Keratinocyte (primary cell): ENCODE measurements at regions not wholly inside any gene's neighbourhood (a gene's known extent, or its start where the extent isn't known, plus 50 kb on each side); places are given as distances from the start of the nearest gene placed in this dataset.

Source experiments
- DNase-seq: peaks from one replicate; pipeline ENCODE4 v3.0.0-alpha.2; 2011; ENCODE audit warnings: low read depth, missing footprints, low spot score
- FAIRE-seq: peaks from 2 replicates; lab custom pipeline; 2011; peaks lifted over from hg19 to GRCh38; lab: Jason Lieb, UNC
- H2AFZ ChIP-seq: 2 replicates; pipeline ENCODE4 v1.6.0; 2012; ENCODE audit warnings: low read length, control low read depth, inconsistent platforms; ENCODE audit not compliant: control insufficient read depth
- H3K27ac ChIP-seq: 2 replicates; pipeline ENCODE4 v1.5.1; 2011; ENCODE audit warnings: low read length; ENCODE audit not compliant: control insufficient read depth, insufficient read depth
- H3K27me3 ChIP-seq: 3 replicates; pipeline ENCODE4 v1.6.0; 2011; ENCODE audit warnings: low read length; ENCODE audit not compliant: control insufficient read depth, insufficient read depth; ENCODE audit errors: extremely low read depth
- H3K36me3 ChIP-seq, 2 experiments: 2 replicates in 1 of 2; 3 replicates in 1 of 2; pipeline ENCODE4 v1.5.1; 2011; ENCODE audit warnings: low read length in 2 of 2, mild to moderate bottlenecking in 1 of 2; ENCODE audit not compliant: control insufficient read depth in 2 of 2, insufficient read depth in 2 of 2; ENCODE audit errors: extremely low read depth in 1 of 2
- H3K4me1 ChIP-seq: 3 replicates; pipeline ENCODE4 v1.5.1; 2011; ENCODE audit warnings: low read length; ENCODE audit not compliant: control insufficient read depth, insufficient read depth; ENCODE audit errors: extremely low read depth
- H3K4me2 ChIP-seq: 3 replicates; pipeline ENCODE4 v1.6.0; 2011; ENCODE audit warnings: low read depth, low read length; ENCODE audit not compliant: control insufficient read depth, insufficient read depth; ENCODE audit errors: extremely low read depth
- H3K4me3 ChIP-seq, 3 experiments: fragments of 200-600 bp in 1 of 3; sonication (generic) in 1 of 3; 2 replicates in 2 of 3; 3 replicates in 1 of 3; pipeline ENCODE4 v1.5.1; 2011 to 2016; ENCODE audit warnings: low read length in 3 of 3, mild to moderate bottlenecking in 3 of 3, control low read depth in 2 of 3, inconsistent platforms in 1 of 3, low read depth in 1 of 3, mixed read lengths in 1 of 3, mixed run types in 1 of 3, moderate library complexity in 1 of 3; ENCODE audit not compliant: control insufficient read depth in 2 of 3, insufficient read depth in 2 of 3; ENCODE audit errors: extremely low read depth in 1 of 3
- H3K79me2 ChIP-seq: 2 replicates; pipeline ENCODE4 v1.6.0; 2012; ENCODE audit warnings: low read length; ENCODE audit not compliant: control insufficient read depth, insufficient read depth
- H3K9ac ChIP-seq: 3 replicates; pipeline ENCODE4 v1.6.0; 2011; ENCODE audit warnings: low read length; ENCODE audit not compliant: control insufficient read depth, insufficient read depth; ENCODE audit errors: extremely low read depth
- H3K9me1 ChIP-seq: 3 replicates; pipeline ENCODE4 v1.6.0; 2011; ENCODE audit warnings: low read length; ENCODE audit not compliant: control insufficient read depth, insufficient read depth; ENCODE audit errors: extremely low read depth
- H3K9me3 ChIP-seq: 2 replicates; pipeline ENCODE4 v1.5.1; 2012; ENCODE audit warnings: low read depth, low read length; ENCODE audit not compliant: control insufficient read depth
- H4K20me1 ChIP-seq: 3 replicates; pipeline ENCODE4 v1.6.0; 2011; ENCODE audit warnings: low read length; ENCODE audit not compliant: control insufficient read depth, insufficient read depth; ENCODE audit errors: extremely low read depth
- EZH2 ChIP-seq: IDR thresholded peaks from one replicate; pipeline ENCODE4 v1.6.1; 2012; ENCODE audit warnings: inconsistent platforms, mild to moderate bottlenecking, low read length, moderate library complexity
- dilution Hi-C: fragments of 300-500 bp; cut with MboI; formaldehyde crosslinking; loops from one replicate; pipeline ENCODE4 v1.7.0; 2020; ENCODE audit warnings: low sequenced_read_pairs; ENCODE audit not compliant: extremely low pct_ligation_motif_present
- TF ChIP-seq, protein P1 (sequence below), 3 experiments: IDR thresholded peaks in 1 of 3; conservative IDR thresholded peaks in 1 of 3; optimal IDR thresholded peaks in 1 of 3; 2 replicates in 2 of 3; 3 replicates in 1 of 3; pipeline versions ENCODE3 to v1.5.1; 2011; ENCODE audit warnings: low read length in 3 of 3, mild to moderate bottlenecking in 3 of 3, moderate library complexity in 2 of 3, control low read depth in 1 of 3, inconsistent platforms in 1 of 3; ENCODE audit not compliant: insufficient read depth in 2 of 3; ENCODE audit errors: extremely low read depth in 1 of 3

GRCh38 chr14:66119606-66120231 lies 366.5 kb upstream of the CCDC196 start:
- TF ChIP-seq EZH2, result no peak
- TF ChIP-seq, protein P1, sequence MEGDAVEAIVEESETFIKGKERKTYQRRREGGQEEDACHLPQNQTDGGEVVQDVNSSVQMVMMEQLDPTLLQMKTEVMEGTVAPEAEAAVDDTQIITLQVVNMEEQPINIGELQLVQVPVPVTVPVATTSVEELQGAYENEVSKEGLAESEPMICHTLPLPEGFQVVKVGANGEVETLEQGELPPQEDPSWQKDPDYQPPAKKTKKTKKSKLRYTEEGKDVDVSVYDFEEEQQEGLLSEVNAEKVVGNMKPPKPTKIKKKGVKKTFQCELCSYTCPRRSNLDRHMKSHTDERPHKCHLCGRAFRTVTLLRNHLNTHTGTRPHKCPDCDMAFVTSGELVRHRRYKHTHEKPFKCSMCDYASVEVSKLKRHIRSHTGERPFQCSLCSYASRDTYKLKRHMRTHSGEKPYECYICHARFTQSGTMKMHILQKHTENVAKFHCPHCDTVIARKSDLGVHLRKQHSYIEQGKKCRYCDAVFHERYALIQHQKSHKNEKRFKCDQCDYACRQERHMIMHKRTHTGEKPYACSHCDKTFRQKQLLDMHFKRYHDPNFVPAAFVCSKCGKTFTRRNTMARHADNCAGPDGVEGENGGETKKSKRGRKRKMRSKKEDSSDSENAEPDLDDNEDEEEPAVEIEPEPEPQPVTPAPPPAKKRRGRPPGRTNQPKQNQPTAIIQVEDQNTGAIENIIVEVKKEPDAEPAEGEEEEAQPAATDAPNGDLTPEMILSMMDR (optimal IDR thresholded peaks at IDR 0.05 in 1 of 3, IDR thresholded peaks at IDR 0.05 in 1 of 3, conservative IDR thresholded peaks at IDR 0.05 in 1 of 3; ENCODE audit: extremely low read depth in 1 of 3, insufficient read depth in 2 of 3, low read length in 3 of 3), result no peak
- no peak overlapping the region for H3K4me3 ChIP-seq
- no peak overlapping the region for H2AFZ ChIP-seq
- H3K9me1 ChIP-seq, result no peaks in the 10 kb centered on the region
- no peaks in the 10 kb centered on the region for H3K79me2 ChIP-seq
- dilution Hi-C loops, result no loop called here
- H4K20me1 ChIP-seq, result no peaks in the 10 kb centered on the region
- H3K4me1 ChIP-seq, result peaks cover 13% of the 10 kb centered on the region
- no peaks in the 10 kb centered on the region for H3K27me3 ChIP-seq
- no peaks in the 10 kb centered on the region for H3K9me3 ChIP-seq
- FAIRE-seq, result no peak
- no peak overlapping the region for H3K9ac ChIP-seq
- DNase-seq, result no peak
- no peak overlapping the region for H3K27ac ChIP-seq
- no peaks in the 10 kb centered on the region for H3K36me3 ChIP-seq
- no peak overlapping the region for H3K4me2 ChIP-seq

DNA sequence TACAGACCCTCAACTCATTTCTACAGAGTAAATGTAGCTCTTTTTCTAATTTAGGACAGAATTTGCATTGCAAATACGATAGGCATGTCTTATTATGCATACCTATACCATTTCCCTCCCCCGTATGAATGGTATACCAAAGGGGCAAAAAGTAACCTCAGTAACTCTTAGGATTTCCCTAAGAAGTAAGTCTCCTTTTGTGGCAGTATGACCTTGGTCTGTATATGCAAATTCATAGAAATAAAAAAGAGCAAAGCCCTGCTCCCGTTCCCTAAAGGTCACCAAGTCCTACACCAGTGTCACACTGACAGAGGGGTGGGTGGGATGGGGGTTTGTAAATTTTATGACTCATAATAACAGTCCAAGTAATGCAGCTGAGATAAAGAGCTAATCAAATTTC lies 365.8 kb upstream of the CCDC196 start:
- H3K36me3 ChIP-seq, result no peaks in the 10 kb centered on the region
- H3K27ac ChIP-seq, result no peak overlapping the region
- no peaks in the 10 kb centered on the region for H3K27me3 ChIP-seq
- H3K4me1 ChIP-seq, result peaks cover 13% of the 10 kb centered on the region
- no peaks in the 10 kb centered on the region for H3K9me1 ChIP-seq
- no peak overlapping the region for H3K4me3 ChIP-seq
- H4K20me1 ChIP-seq, result no peaks in the 10 kb centered on the region
- TF ChIP-seq EZH2, result no peak
- TF ChIP-seq, protein P1 (optimal IDR thresholded peaks at IDR 0.05 in 1 of 3, IDR thresholded peaks at IDR 0.05 in 1 of 3, conservative IDR thresholded peaks at IDR 0.05 in 1 of 3; ENCODE audit: extremely low read depth in 1 of 3, insufficient read depth in 2 of 3, low read length in 3 of 3), result no peak
- FAIRE-seq (no peak), DNase-seq (no peak)
- H3K9me3 ChIP-seq, result no peaks in the 10 kb centered on the region
- no peak overlapping the region for H3K4me2 ChIP-seq
- dilution Hi-C loops, result no loop called here
- no peak overlapping the region for H3K9ac ChIP-seq
- no peaks in the 10 kb centered on the region for H3K79me2 ChIP-seq
- H2AFZ ChIP-seq, result no peak overlapping the region
